Activated CD4-positive, alpha-beta T cell treated with anti-CD3 and anti-CD28 coated beads, Interleukin-2, amount 50 U/mL, for 48 hours (primary cell): ENCODE measurements at regions not wholly inside any gene's neighbourhood (a gene's known extent, or its start where the extent isn't known, plus 50 kb on each side); places are given as distances from the start of the nearest gene placed in this dataset.
"Not testable (repeated sequence)": the region's sequence is repeated elsewhere in the genome, so short reads cannot be mapped to it uniquely, and the experiment has no call there.

Experiments
- DNase-seq, 2 experiments: peaks; one replicate each; pipeline ENCODE4 v3.0.0-alpha.2; 2020

DNA sequence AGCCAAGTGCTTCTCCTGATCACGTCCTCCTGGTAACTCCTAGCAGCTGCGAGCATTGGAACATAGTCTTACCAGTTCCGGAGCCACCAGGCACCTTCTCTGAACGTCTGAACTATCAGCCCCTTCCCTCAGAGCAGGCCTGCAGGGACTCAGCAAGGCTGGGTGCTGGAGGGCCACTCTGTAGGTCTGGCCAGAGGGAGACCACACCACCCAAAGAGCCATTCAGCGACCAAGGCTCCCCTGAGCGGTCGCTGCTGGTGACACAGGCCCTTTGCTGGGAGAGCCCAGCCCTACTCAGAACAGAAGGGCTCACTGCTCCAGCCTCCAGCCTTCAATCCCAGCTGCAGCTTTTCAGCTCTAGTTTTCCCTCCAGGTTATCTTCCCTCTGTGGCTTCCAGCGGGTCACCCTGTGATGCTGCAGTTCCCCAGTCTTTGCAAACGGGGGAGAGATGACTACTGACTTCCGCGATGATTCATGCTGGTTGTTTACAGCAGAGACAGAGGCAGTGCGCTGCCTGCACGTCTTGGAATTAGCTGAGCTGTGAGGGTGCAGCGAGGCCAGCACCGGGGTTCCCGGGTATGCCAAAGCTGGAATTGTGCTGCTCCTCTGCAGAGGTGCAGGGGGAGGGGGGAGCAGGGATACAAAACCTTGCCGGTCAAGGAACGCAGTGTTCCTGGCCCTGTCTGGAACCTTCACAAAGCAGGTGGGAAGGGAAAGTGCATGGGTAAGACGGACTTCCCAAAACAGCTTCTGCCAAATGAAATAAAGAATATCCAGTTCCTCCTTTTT lies 161.4 kb downstream of the LY86 start:
- peak; percentile 41 to 53 for DNase-seq

DNA sequence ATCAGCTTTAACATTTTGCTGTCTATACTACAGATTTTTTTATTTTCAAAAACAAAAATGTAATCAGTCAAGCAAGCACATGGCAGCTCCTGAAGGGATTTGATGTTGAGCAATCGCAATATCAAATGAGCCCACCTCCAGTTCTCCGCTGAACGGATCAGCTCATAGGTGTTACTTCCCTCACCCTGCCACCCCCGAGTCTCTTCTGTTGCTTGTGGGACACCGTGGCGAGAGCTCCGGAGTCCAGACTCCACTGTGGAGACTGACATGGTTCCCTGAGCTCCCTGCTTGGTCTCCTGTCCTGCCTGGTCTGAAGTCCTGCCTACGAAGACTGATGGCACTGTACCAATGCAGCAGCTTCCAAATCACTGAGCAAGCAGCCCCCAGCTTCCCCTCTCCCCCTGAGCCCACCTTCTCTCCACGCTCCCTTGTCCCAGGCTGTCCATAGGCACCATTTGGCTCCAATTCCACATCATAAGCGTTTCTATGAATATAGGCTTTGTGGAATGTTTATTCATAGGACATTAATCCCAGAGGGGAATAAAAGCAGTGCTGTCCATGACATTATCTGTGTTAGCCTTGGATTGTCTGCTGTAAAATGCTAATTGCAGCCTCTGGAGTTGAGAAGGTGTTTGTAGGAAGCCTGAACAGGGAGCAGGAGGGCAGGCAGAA lies 162.2 kb downstream of the LY86 start:
- no peak for DNase-seq

DNA sequence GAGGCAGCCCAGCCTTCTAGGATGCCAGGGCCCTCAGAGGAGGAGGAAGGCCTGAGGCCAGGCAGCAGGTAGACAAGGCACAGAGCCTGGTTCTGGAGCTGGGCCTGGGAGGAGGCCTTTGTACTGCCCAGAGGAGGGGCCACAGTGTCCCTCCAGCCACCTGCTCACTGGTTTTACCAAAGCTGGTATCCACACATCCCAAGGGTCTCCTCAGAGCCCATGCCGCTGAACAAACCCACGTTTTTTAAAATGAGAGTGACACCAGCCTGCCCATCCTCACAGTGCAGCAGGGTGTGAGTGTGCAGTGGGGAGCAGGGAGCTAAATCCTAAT lies 162.7 kb downstream of the LY86 start:
- no peak for DNase-seq

DNA sequence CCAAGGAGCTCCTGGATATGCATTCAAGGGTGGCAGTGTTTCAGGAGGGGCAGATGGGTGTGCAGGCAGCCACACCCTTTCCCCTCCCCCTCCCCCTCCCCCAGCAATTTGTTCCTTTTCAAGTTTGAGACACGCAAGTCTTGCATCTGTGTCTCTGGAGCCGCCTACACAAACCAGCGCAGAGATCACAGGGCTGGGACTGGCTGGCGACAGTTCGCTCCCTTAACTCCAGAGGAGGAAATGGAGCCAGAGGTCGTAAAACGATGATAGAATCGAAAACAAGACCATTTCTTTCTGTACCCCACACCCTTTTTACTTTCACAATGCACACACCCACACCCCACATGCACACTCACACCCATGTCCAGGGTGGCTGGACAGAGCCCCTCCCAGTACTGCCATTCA lies 163.1 kb downstream of the LY86 start:
- DNase-seq = peak; percentile 19 to 45

DNA sequence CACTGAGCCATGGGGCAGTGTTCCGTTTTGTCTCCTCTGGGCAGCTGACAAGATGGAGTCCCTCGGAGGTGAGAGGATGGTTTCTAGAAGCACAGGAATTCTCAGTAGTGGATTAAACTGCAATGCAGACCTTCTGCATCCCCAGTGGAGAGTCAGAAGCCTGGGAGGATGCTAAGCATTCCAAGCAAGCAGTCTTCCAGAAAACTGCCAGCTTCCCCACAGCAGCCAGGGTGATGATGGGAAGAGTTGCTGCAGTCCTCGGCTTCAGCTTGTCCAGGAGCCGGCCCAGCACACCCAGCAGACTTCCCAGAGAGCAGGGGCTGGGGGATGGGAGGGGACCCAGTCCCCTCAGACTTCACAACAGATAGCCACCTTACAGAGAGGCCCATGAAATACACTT lies 163.6 kb downstream of the LY86 start:
- DNase-seq = no peak

DNA sequence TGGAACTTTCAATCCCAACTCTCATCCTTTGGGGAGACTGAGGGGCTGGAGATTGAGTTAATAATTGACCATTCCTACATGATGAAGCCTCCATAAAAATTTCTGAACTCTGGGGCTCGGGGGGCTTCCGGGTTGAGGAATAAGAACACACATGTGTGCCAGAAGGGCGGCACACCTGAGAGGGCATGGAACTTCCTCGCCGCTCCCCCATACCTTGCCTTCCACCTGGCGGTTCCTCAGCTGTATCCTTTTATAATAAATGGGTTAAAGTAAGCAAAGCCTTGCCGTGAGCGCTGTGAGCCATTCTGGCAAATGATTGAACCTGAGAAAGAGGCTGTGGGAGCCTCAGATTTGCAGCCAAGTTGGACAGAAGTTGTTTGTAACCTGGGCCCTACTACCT lies 164.8 kb downstream of the LY86 start:
- DNase-seq = no peak

DNA sequence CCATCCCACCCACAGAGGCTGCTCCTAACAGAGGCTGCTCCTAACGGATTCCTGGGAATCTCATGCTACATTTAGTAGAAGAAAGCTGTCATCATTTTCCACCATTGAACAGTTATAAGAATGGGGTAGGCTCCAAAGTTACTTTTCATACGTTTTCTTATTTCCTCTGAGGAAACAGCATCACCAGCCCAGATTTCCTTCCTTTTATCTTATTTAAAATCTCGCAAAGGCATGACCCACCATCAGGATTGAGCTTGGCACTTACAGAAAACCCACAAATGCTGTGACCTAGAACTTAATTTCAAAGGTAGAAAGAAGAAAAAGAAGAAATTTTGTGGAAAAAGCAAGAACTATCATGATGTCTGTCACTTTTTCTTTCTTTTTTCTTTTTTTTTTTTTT lies 168.0 kb downstream of the LY86 start:
- no peak for DNase-seq

DNA sequence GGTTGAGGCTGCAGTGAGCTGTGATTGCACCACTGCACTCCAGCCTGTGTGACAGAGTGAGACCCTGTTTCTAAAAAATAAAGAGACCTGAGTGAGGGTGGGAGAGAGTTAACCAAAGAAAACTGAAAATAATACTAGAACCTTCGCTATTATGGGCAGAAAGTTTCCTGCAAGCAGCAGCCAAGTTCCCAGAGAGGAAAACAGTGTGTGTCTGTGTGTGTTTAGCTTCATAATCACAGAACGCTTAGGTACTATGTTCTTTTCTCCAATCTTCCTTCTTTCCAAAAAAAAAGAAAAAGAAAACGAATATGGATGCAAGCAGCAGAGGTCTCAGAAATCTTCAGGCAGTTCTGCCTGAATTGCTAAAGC lies 170.0 kb downstream of the LY86 start:
- DNase-seq = no peak

DNA sequence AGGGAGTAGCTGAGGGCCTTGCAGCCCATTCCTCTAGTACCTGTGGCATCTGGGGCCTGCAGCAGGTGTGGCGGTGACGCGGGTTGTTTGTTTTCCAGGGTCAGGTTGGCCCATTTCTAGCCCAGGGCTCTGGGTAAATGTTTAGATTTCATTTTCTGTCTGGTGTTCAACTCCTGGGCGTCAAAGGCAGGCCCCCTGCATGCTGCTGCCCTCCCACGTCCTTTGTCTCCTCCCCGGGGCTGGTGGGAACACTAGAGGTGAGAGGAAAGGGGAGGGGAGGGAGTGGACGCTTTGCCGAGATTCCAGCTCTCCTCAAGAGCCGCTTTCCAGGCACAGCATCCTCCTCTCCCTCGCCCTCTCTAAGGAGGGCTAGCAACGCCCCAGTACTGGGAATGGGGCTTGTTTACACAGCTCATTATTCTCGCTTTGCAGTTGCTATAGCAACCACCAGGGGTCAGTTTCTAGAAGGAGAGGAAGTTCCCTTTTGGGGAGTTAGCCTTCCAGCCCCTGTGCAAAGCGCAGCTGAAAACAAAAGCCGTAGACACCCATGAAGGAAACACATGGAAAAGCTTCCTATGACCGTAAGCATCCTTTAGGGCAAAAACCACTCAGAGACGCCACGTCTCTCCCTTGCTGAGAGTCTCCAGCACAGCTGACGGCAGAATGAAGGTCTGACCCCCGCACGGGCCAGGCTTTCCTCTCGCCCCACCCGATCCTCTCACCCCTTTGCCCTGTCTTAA lies 170.6 kb downstream of the LY86 start:
- DNase-seq = peak; percentile 10 to 19

DNA sequence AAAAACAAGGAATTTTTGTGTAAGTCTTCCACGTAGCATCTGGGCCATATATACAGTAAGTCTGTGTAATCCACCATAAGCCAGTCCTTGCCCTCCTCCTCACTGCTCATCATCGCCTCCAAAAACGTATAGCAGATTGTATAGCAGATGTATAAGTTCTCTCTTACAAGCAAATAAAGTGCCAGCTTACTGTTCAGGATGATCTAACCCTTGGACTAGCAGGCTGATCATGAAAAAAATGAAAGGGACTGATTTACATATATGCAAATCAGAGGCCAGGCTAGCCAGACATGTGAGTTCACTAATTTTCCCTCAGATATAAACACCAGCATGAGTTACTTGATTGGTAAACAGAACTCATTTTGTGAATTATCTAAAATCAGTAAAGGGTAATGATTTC lies 171.5 kb downstream of the LY86 start:
- DNase-seq = no peak

DNA sequence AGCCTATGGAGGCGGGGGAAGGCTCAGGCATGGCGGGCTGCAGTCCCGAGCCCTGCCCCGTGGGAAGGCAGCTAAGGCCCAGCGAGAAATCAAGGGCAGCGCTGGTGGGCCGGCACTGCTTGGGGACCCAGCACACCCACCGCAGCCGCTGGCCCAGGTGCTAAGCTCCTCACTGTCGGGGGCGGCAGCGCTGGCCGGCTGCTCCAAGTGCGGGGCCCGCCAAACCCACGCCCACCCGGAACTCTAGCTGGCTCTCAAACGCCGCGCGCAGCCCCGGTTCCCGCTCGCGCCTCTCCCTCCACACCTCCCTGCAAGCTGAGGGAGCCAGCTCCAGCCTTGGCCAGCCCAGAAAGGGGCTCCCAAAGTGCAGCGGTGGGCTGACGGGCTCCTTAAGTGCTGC lies 174.0 kb downstream of the LY86 start:
- DNase-seq = not testable (repeated sequence)

DNA sequence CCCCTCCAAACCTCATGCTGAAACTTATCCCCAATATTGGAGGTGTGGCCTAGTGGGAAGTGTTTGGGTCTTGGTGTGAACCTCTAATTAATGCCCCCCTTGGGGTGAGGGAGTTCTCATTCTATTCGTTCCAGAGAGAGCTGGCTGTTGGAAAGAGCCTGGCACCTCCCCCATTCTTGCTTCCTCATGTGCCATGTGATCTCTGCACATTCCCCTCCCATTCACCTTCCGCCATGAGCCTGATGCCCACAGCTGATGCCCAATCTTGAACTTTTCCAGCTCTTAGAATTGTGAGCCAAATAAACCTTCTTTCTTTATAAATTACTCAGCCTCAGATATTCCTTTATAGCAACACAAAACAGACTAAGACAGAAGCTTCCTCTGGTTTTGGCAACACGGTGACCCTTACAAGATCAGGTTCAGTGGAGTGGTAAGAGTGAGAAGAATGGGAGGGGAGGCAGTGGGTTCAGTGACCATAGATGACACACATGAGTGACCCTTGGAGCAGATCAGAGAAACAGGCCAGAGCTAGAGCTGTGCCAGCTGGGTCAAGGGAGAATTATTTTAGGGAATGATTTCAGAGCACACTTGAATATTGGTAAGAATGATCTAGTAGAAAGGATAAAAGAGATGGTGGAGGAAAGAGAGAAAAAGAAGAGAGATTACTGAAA lies 176.4 kb downstream of the LY86 start:
- DNase-seq = no peak

DNA sequence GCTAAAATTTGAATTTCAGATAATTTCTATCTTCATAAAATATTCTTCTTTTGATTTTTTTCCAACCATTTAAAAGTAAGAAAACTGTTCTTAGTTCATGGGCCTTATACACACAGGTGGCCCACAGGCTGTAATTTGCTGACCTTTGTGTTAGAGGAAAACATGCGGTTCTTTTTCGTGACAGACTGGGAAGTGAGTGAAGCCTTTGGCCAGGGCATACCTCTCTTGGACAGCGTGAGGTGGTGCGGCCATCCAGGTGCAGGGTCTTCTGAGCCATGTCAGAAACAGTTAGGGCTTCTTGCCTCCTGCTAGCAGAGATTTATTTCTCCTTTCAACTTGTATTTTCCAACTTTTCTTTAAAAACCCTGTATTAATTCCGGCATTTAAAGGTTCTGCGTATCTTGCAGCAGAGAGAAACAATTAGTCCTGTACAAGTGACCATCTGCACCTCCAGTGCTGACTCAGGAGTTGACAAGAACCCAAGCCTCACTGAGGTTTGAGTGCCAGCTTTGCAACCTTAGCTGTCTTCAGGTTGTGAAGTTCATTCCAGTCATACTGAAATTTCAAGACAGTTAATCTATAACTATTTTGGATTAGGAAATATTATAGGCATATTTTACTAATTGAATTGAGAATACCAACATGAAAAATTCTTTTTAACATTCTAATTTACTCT lies 177.8 kb downstream of the LY86 start:
- no peak for DNase-seq

DNA sequence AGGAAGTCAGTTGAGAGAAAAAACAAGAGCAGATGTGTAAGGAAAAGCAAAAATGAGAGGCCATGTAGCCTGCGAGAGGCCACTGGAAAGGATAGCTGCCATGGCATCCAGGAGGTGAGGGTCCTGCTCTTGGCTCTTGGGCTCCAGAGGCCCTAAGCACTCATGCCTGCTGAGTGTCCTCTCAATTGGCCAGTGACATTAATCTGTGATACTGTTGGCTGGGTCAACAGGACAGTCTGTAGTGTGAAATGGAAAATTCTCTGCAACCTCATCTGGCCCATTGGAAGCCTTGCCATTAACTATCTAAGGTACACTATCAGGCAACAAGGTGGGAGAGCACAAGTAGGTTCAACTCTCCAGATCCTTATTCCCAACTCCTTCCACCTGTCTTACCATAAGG lies 180.9 kb downstream of the LY86 start:
- no peak for DNase-seq

DNA sequence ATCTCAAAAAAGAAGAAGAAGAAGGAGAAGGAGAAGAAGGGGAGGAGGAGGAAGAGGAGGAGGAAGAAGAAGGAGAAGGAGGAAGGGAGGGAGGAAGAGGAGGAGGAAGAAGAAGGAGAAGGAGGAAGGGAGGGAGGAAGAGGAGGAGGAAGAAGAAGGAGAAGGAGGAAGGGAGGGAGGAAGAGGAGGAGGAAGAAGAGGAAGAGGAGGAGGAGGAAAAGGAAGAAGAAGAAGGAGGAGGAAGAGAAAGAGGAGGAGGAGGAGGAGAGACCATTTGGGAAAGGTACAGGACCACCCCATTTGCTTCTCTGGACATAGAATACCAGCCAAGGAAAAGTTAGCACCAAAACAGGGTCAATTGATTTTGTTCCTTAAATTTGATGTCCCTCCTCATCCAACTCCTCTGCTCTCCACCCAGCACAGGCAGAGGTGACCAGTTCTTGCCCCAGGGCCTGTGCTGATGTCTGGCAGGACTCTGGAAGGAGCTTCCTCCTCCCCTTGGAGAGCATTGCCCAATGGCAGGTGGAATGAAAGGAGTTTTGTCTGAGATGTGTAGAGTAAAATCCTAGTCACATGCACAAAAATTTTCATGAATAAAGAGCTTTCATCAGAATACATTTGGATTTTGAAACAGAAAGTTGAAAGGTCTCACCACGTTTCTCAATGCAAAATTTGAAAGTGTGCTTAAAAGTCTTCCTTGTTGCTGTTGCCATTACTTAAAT lies 182.9 kb downstream of the LY86 start:
- DNase-seq = no peak

DNA sequence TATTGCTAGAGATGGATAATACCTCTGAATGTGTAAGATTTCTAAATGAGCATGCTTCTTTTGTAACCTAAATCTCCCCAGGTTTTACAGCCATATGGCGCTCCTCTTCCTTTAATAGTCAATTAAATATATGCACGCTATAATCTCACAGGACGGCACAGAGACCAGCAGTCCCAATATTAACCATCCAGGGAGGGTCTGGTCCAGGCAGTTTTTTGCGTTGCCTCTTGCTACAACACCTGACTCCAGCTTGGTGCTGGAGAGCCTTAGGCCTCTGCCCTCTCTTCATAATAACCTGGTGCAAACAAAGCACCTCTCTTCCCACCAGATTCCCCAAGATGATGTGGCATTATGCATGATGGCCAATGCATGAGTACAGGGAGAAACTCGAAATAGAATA lies 183.4 kb downstream of the LY86 start:
- DNase-seq = no peak

DNA sequence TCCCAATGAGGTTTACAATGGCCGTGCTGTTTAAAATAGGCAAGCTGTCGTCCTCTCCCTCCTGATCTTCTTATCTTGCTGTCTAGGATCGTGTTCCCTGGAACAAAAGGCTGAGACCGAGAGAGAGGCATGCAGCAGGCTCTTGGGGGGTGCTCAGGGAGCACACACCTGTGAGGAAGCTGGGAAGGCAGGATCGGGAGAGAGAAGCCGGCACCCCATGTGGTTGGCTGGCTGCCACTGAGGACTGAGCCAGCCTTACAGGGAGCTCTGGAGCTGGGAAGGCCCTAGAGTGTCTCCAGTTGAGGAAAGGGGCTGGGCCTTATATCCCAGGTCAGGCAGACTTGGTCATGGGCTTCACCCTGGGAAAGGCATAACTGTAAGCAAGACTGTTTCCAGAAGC lies 184.2 kb downstream of the LY86 start:
- DNase-seq = no peak

DNA sequence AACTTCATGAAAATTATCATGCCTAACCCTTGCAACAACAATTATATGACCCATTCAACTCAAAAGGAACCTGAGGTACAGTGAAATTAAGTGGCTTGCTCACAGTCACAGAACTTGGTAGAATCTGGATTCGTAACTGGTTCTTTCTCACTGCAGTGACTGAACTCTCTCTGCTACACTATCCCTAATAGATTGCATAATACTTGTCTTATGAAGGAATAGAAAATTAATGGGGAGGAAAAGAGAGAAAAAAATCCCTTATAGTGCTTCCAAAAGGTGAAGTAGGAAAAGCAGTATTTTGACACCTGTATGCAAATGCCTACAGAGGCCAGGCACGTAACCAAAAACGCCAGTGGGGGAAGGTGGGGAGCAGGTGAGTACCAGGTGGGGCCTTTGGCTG lies 186.6 kb downstream of the LY86 start:
- no peak for DNase-seq

DNA sequence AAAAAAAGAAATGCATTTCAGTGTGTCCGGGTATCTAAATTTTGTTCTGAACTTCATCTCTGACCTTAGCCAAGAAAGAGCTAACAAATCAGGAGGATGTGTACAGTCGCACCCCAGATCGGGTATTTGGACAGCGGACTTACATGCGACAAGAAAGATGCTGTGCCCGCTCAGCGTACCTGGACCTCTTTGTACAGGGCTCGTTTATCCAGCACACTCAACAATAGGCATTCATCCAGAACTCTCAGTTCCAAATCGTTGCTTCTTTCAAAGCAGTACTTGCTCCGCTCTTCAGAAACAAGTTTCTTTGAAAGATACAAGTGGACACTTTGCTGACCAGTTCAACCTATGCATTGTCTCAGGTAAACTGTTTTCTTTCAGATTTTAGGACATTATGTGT lies 191.7 kb downstream of the LY86 start:
- no peak for DNase-seq

DNA sequence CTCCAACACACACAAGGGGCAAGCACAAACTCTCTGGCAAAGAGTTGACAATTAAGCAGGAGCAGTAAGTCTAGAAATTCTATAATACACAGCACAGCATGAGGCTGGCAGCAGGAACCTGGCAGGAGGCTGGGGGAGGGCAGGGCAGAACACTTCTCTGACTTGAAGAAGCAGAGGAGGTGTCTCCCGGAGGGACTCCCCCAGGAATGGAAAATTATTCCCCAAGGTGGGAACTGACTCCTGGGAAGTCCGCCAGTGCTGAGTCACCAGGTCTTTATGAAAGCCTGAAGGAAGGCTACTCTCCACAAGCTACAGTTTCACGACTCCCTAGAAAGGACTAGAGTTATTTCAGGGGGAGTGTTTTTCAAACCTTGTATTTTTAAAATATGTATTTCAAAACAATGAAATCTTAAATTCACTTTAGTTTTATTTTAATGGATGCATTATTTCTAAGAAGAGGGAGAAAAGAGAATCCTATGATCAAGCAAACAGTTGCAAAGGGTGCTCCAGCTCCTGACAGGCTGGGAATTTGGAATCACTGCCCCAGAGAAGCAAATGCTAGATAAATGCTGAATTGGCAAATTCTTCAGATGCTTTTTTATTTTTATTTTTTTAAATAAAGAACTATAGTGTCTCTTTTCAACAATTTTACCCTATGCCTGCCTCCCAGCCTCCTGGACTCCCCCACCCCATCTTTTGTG lies 192.8 kb downstream of the LY86 start:
- DNase-seq = no peak

DNA sequence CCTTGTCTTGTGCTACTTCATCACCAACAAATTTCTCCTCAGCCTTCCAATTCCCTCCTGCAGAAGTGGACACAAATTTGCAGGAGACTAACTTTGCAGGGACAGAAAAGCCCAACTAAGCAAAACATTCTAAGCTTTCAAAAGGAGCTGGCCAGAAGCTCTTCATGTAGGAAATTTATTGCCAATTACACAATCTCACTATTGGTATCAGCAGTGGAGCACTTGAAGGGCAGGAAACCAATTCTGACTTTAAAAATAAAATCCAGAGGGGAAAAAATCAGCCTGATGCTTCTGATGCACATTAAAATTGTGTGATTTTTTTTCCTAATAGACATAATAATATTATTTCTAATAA lies 193.3 kb downstream of the LY86 start:
- DNase-seq = no peak

DNA sequence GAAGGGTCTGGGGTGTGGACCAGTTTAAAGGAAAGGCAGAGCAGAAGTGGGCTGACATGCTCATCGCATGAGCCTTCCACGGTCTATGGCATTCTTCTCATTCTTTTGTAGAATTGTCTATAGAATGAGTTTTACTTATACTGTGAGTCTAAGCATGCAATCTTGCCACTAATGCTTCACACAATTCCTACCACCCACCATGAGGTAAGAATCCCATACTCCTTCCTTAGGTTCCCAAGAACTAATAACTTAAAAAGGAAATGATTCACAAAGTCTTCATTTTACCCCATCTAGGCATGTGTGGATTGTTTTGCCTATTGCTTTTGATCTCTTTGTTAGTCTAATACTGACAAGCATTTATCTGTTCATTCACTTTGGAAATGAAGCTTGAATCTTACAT lies 195.2 kb downstream of the LY86 start:
- DNase-seq = no peak
